ENCODE measurements at regions not wholly inside any gene's neighbourhood (a gene's known extent, or its start where the extent isn't known, plus 50 kb on each side); places are given as distances from the start of the nearest gene placed in this dataset.

DNA sequence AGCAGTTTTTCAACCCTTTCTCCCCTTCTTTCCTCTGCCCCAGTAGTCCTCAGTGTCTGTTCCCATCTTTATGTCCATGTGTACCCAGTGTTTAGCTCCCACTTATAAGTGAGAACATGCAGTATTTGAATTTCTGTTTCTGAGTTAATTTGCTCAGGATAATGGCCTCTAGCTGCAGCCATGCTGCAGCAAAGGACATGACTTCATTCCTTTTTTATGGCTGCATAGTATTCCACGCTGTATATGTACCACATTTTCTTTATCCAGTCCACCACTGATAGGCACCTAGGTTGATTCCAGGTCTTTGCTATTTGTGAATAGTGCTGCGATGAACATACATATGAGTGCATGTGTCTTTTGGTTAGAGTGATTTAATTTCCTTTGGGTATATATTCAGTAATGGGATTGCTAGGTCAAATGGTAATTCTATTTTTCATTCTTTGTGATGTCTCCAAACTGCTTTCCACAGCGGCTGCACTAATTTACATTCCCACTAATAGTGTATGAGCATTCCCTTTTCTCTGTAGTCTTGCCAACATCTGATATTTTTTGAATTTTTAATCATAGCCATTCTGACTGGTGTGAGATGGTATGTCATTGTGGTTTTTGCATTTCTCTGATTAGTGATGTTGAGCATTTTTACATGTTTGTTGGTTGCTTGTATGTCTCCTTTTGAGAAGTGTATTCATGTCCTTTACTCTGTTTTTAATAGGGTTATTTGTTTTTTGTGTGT lies 54.6 kb upstream of the ANK2 start:
- DNase-seq (ENCODE audit: low read depth in 4 of 4, low spot score in 1 of 4), result no peak

All from stimulated activated CD4-positive, alpha-beta T cell treated with anti-CD3 and anti-CD28 coated beads, Interleukin-1b, Interleukin-23, amount 100 ng/mL, for 24 hours (primary cell).